VCaP (cell line): ENCODE measurements at regions not wholly inside any gene's neighbourhood (a gene's known extent, or its start where the extent isn't known, plus 50 kb on each side); places are given as distances from the start of the nearest gene placed in this dataset.
"Not testable (repeated sequence)": the region's sequence is repeated elsewhere in the genome, so short reads cannot be mapped to it uniquely, and the experiment has no call there.

ENCODE experiments used
- H3K27ac ChIP-seq: fragments of 450-650 bp; 2 replicates; pipeline ENCODE4 v1.5.1; 2017
- CTCF ChIP-seq: fragments of 450-650 bp; conservative IDR thresholded peaks from 2 replicates; pipeline ENCODE4 v1.5.1; 2017; ENCODE audit warnings: mild to moderate bottlenecking, moderate library complexity

DNA sequence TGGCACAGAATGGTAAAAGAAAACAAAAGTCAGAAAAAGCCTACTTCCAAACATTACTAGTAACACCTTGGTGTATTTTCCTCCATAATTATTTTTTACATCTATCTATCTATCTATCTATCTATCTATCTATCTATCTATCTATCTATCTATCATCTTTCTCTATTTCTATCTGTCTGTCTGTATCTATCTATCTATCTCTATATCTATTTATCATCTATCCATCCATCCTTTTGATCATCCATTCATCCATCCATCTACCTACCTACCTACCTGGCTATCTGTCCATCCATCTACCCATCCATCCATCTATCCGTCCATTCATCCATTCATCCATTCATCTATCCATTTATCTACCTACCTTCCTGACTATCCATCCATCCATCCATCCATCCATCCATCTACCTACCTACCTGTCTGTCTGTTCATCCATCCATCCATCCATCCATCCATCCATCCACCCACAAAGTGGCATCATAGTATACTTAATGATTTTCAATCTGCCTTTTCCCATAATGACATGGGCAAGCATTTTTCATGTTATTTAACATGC lies 121.9 kb upstream of the NEK6 start:
- no peak for TF ChIP-seq CTCF
- H3K27ac ChIP-seq, result no peak overlapping the region

- H3K27ac ChIP-seq, result no peak overlapping the region
- no peak for TF ChIP-seq CTCF
Measured at GRCh38 chr9:124137009-124137943, 120.5 kb upstream of the NEK6 start.

DNA sequence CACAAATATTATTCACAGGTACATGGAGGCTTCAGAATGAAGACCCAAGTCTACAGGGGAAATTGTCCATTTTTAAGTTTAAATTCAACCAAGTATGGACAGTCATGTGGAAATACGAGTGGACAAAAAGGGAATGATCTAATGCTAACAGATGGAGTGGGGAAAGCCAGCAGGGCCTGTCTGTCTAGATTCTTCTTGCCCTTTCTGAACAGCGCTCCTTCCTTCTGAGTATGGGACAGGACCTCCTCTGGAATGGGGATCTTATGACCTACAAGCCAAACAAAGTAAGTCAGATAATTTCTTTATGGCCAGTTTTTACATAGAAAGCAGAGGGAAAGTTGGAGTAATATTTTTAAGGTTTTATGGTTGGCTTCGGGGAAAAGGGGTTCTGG lies 119.8 kb upstream of the NEK6 start:
- no peak overlapping the region for H3K27ac ChIP-seq
- no peak for TF ChIP-seq CTCF

GRCh38 chr9:124139001-124139400 lies 118.7 kb upstream of the NEK6 start:
- H3K27ac ChIP-seq, result no peak overlapping the region
- no peak for TF ChIP-seq CTCF

DNA sequence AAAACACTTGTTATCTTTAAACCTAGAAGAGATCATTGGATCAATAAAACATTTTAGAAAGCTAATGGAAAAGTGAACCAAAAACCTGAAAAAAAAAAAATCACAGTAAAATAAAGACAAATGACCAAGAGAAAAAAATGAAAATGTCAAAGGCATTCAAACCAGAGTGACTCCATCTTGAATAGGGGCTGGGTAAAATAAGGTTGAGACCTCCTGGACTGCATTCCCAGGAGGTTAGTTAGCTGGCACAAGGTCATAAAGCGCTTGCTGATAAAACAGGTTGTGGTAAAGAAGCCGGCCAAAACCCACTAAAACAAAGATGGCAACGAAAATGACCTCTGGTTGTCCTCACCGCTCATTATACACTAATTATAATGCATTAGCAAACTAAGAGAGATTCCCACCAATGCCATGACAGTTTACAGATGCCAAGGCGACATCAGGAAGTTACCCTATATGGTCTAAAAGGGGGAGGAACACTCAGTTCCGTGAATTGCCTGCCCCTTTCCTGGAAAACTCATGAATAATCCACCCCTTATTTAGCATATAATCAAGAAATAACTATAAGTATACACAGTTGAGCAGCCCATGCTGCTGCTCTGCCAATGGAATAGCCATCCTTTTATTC lies 116.7 kb upstream of the NEK6 start:
- no peak overlapping the region for H3K27ac ChIP-seq
- no peak for TF ChIP-seq CTCF

DNA sequence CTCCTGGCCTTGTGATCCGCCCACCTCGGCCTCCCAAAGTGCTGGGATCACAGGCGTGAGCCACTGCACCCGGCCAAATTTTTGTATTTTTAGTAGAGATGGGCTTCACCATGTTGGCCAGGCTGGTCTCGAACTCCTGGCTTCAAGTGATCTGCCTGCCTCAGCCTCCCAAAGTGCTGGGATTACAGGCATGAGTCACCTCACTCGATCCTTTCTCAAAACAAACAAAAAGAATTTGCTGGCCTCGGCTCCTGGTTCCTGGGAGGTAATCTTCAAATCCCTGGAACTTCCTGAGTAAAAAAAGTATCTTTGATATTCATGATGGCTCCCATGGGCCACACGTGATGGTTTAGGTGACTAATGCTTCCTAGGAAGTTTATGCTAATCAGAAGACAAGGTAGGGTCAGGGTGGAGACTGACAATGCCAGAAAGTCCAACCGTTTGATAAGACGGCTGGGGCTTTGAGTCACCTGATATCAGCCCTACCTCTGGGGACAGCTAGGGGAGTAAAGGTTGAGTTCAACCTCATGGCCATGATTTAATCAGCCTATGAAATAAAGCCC lies 113.1 kb upstream of the NEK6 start:
- not testable (repeated sequence) for H3K27ac ChIP-seq

GRCh38 chr9:124146031-124146561 lies 111.7 kb upstream of the NEK6 start:
- no peak for TF ChIP-seq CTCF
- no peak overlapping the region for H3K27ac ChIP-seq
